OCI-LY1 (cell line): ENCODE measurements at regions not wholly inside any gene's neighbourhood (a gene's known extent, or its start where the extent isn't known, plus 50 kb on each side); places are given as distances from the start of the nearest gene placed in this dataset.

ENCODE experiments used
- H2AFZ ChIP-seq: fragments of 200-600 bp; sonication (generic), shearing (Covaris generic); 2 replicates; pipeline ENCODE4 v1.6.0; 2014; ENCODE audit warnings: antibody characterized with exemption, mild to moderate bottlenecking, low read length
- H3F3A ChIP-seq: fragments of 200-600 bp; sonication (generic), shearing (Covaris generic); 2 replicates; pipeline ENCODE4 v1.6.0; 2014; ENCODE audit warnings: mild to moderate bottlenecking, antibody characterized with exemption, low read length, moderate library complexity; ENCODE audit not compliant: insufficient read depth
- H3K27ac ChIP-seq: fragments of 200-600 bp; sonication (generic); 2 replicates; pipeline ENCODE4 v1.5.1; 2014; ENCODE audit warnings: low read length, mixed run types, mild to moderate bottlenecking, low read depth; ENCODE audit not compliant: poor library complexity, severe bottlenecking
- H3K27me3 ChIP-seq: fragments of 200-600 bp; sonication (generic); 2 replicates; pipeline ENCODE4 v1.6.0; 2014; ENCODE audit warnings: antibody characterized with exemption, mild to moderate bottlenecking, low read length, moderate library complexity; ENCODE audit not compliant: insufficient read depth
- H3K36me3 ChIP-seq: fragments of 200-600 bp; sonication (generic); 2 replicates; pipeline ENCODE4 v1.6.1; 2014; ENCODE audit warnings: mild to moderate bottlenecking, antibody characterized with exemption, low read length, moderate library complexity, mixed read lengths; ENCODE audit not compliant: insufficient read depth
- H3K4me1 ChIP-seq: fragments of 200-600 bp; sonication (generic); 2 replicates; pipeline ENCODE4 v1.5.1; 2014; ENCODE audit warnings: mild to moderate bottlenecking, low read length, moderate library complexity; ENCODE audit not compliant: insufficient read depth, severe bottlenecking
- H3K4me2 ChIP-seq: fragments of 200-600 bp; sonication (generic), shearing (Covaris generic); 2 replicates; pipeline ENCODE4 v1.6.1; 2014; ENCODE audit warnings: low read length
- H3K4me3 ChIP-seq: fragments of 200-600 bp; sonication (generic); 2 replicates; pipeline ENCODE4 v1.5.1; 2014; ENCODE audit warnings: low read length, low read depth, mild to moderate bottlenecking, mixed read lengths; ENCODE audit not compliant: poor library complexity, severe bottlenecking
- H3K79me2 ChIP-seq: fragments of 200-600 bp; shearing (Covaris generic); 2 replicates; pipeline ENCODE4 v1.6.1; 2016; ENCODE audit warnings: mixed run types, low read length, mixed read lengths; ENCODE audit not compliant: insufficient read depth
- H3K9ac ChIP-seq: fragments of 200-600 bp; sonication (generic), shearing (Covaris generic); 2 replicates; pipeline ENCODE4 v1.6.1; 2014; ENCODE audit warnings: mild to moderate bottlenecking, low read length, mixed read lengths
- H3K9me2 ChIP-seq: fragments of 200-600 bp; sonication (generic), shearing (Covaris generic); 2 replicates; pipeline ENCODE4 v1.6.1; 2014; ENCODE audit warnings: low read depth, mild to moderate bottlenecking, low read length, mixed read lengths
- H3K9me3 ChIP-seq: fragments of 200-600 bp; shearing (Covaris generic); 2 replicates; pipeline ENCODE4 v1.6.1; 2014; ENCODE audit warnings: low read length, mixed read lengths
- H4K20me1 ChIP-seq: fragments of 200-600 bp; sonication (generic), shearing (Covaris generic); 2 replicates; pipeline ENCODE4 v1.6.0; 2016; ENCODE audit warnings: mild to moderate bottlenecking, low read length; ENCODE audit not compliant: insufficient read depth
- EZH2 ChIP-seq: fragments of 200-600 bp; sonication (generic), shearing (Covaris generic); IDR thresholded peaks from 2 replicates; pipeline ENCODE4 v1.8.0; 2017; ENCODE audit warnings: borderline replicate concordance, mixed run types, mild to moderate bottlenecking, antibody characterized with exemption, low read length, moderate library complexity, mixed read lengths
- TF ChIP-seq, protein P1 (sequence below): fragments of 200-600 bp; sonication (generic), shearing (Covaris generic); IDR thresholded peaks from 2 replicates; pipeline ENCODE4 v1.5.1; 2017; ENCODE audit warnings: mild to moderate bottlenecking, antibody characterized with exemption, low read length, moderate library complexity, mixed read lengths

DNA sequence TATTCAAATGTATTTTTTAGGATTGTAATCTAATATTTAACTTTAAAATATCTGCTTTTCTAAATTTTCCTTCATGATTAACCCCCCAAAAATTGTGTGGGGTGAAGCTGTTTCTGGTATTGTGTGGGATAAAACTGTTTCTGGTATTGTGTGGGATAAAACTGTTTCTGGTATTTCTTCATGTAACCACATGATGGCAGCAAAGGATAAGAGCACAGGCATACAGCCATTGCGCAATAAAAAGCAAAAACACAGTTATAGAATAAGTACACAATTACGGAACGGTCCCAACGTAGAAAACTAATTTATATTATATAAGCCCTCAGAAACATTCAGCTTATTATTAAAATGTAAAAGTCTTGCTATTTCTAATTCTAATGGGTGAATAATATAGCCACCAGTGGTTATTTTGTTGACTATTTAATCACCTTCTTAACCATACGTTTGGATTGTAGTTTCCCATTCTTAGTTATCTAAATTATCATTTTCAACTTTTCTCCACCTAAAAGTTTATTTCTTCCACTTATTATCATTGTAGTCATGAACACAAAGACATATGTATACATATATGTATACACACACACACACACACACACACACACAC, 333.9 kb upstream of the FSTL5 start:
- Histone ChIP-seq H3K36me3 (no peaks in the 10 kb centered on the region), H3K4me1 (no peaks in the 10 kb centered on the region), H4K20me1 (no peaks in the 10 kb centered on the region), H3F3A (no peaks in the 10 kb centered on the region), H3K9ac (no peak overlapping the region), H3K4me3 (no peak overlapping the region), H3K9me3 (no peaks in the 10 kb centered on the region), H3K79me2 (no peaks in the 10 kb centered on the region), H3K27ac (no peak overlapping the region), H3K4me2 (no peak overlapping the region), H3K9me2 (no peaks in the 10 kb centered on the region), H3K27me3 (no peaks in the 10 kb centered on the region), H2AFZ (no peak overlapping the region)
- TF ChIP-seq, protein P1, sequence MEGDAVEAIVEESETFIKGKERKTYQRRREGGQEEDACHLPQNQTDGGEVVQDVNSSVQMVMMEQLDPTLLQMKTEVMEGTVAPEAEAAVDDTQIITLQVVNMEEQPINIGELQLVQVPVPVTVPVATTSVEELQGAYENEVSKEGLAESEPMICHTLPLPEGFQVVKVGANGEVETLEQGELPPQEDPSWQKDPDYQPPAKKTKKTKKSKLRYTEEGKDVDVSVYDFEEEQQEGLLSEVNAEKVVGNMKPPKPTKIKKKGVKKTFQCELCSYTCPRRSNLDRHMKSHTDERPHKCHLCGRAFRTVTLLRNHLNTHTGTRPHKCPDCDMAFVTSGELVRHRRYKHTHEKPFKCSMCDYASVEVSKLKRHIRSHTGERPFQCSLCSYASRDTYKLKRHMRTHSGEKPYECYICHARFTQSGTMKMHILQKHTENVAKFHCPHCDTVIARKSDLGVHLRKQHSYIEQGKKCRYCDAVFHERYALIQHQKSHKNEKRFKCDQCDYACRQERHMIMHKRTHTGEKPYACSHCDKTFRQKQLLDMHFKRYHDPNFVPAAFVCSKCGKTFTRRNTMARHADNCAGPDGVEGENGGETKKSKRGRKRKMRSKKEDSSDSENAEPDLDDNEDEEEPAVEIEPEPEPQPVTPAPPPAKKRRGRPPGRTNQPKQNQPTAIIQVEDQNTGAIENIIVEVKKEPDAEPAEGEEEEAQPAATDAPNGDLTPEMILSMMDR: peak; percentile 68
- no peak for TF ChIP-seq EZH2

DNA sequence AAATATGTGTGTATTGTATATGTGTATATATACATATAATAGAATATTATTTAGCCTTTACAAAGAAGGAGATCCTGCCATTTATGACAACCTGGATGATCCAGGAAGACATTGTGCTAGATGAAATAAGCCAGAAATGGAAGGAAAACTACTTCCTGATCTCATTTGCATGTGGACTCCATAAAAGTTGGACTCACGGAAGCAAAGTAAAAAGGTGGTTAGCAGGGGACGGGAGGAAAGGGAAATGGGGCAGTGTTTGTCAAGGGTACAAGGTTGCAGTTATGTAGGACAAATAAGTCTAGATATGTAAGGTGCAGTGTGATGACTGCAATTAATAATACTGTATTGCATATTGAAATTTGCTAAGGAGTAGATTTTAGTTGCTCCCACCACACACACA, 331.1 kb upstream of the FSTL5 start:
- no peaks in the 10 kb centered on the region for H3K79me2 ChIP-seq
- no peak overlapping the region for H3K27ac ChIP-seq
- H3K9me3 ChIP-seq: no peaks in the 10 kb centered on the region
- no peak overlapping the region for H3K4me3 ChIP-seq
- no peaks in the 10 kb centered on the region for H3K9me2 ChIP-seq
- TF ChIP-seq EZH2: no peak
- TF ChIP-seq, protein P1: no peak
- no peaks in the 10 kb centered on the region for H3K36me3 ChIP-seq
- H3K4me2 ChIP-seq: no peak overlapping the region
- no peaks in the 10 kb centered on the region for H3K27me3 ChIP-seq
- H3F3A ChIP-seq: no peaks in the 10 kb centered on the region
- no peak overlapping the region for H2AFZ ChIP-seq
- H3K4me1 ChIP-seq: no peaks in the 10 kb centered on the region
- H3K9ac ChIP-seq: no peak overlapping the region
- no peaks in the 10 kb centered on the region for H4K20me1 ChIP-seq

DNA sequence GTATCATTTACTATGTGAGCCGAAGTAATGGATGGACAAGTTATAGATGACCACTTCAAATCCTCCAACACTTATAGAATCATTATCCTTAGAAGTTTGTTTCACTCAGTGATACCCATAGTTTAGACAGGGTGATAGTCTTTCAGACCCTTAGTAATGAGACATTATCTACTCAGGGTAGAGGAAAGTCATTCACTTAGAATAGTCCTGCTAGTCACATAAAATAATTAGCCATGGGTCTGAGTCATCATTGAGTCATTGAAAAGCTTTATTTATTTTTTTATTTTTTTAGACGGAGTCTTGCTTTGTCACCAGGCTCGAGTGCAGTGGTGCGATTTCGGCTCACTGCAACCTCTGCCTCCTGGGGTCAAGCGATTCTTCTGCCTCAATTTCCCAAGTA, 321.7 kb upstream of the FSTL5 start:
- TF ChIP-seq EZH2: no peak
- TF ChIP-seq, protein P1: no peak
- Histone ChIP-seq H4K20me1 (no peaks in the 10 kb centered on the region), H2AFZ (no peak overlapping the region), H3K36me3 (no peaks in the 10 kb centered on the region), H3K4me2 (no peak overlapping the region), H3K4me1 (no peaks in the 10 kb centered on the region), H3K27me3 (no peaks in the 10 kb centered on the region), H3K79me2 (no peaks in the 10 kb centered on the region), H3K9me2 (no peaks in the 10 kb centered on the region), H3F3A (no peaks in the 10 kb centered on the region), H3K4me3 (no peak overlapping the region), H3K9me3 (no peaks in the 10 kb centered on the region), H3K9ac (no peak overlapping the region), H3K27ac (no peak overlapping the region)
